LHCN-M2 (cell line): ENCODE measurements at regions not wholly inside any gene's neighbourhood (a gene's known extent, or its start where the extent isn't known, plus 50 kb on each side); places are given as distances from the start of the nearest gene placed in this dataset.
"Not testable (repeated sequence)": the region's sequence is repeated elsewhere in the genome, so short reads cannot be mapped to it uniquely, and the experiment has no call there.

ENCODE experiments used
- DNase-seq: peaks from one replicate; pipeline ENCODE4 v3.0.0-alpha.2; 2012; ENCODE audit warnings: low read depth

GRCh38 chrX:27156921-27157320 lies 306.2 kb downstream of the PPP4R3C start:
- DNase-seq, result not testable (repeated sequence)

GRCh38 chrX:27136325-27136724 lies 326.8 kb downstream of the PPP4R3C start:
- no peak for DNase-seq

DNA sequence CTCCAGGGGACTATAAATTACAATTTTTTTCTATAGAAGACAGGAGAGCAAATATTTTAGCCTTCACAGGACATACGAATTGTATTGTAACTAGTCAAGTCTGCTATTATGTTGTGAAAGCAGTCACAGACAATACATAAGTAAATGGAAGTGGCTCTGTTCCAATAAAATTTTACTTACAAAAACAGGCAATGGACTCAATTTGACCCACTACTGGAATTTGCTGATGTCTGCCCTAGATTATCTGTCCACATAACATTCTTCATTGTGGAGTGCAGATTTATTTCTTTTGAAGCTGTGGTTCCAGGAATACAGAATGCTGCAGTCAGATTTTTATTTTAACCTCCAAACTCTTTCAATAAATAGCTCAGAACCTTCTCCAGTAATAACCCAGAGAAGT lies 330.3 kb downstream of the PPP4R3C start:
- no peak for DNase-seq

- DNase-seq, result peak; percentile 55
Measured at GRCh38 chrX:27087176-27087575, 376.0 kb downstream of the PPP4R3C start.

DNA sequence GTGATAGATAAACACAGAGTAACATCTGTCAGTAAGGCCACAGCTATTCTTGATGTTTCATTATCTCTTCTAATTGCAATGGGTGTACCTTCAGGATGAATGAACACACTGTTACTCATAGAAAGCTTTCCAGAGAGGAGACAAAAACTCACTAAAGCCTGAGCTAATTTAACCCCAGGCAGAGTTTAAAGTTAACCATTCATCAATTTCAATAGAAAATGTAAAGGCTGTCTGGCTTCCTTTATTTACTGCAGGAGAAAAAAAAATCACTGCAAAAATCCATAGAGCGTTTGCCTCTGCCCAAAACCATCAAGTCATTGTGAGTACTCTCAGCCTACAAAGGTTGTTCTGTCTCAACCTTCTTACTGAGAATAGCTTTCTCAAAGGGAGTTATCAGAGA lies 376.9 kb downstream of the PPP4R3C start:
- no peak for DNase-seq

DNA sequence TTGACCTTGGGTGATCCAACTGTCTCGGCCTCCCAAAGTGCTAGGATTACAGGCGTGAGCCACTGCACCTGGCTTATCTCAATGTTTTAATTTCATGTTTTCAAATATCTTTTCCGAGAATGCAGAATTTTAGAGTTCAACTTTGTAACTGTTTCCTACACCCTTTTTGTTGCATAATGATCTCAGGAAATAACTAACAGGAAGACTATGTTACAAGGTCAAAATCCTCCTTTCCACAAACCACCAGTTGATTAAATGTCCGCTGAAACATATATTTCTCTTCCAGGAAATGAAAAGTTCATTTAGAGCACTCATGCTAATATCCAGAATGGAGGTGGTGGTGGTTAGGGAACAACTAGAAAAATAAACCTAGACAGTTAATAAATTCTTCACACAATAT lies 377.8 kb downstream of the PPP4R3C start:
- DNase-seq, result no peak

DNA sequence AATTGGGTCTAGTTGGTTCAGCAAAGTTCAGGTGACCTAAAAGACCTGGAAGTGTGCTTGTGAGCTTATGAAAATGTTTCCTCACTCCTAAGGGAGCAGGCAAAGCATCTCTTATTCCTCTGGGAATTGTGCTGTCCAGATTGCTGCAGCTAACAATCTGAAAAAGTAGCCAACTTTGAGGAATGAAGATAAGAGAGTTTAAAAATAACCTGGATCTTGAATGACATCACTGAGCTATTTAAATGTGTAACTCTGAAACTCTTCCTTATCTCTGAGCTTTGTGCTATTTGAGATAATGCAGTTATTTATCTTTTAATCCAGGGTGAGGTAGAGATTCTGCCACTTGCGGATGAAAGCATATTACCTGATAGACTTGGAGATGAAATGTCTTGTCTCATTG lies 384.8 kb downstream of the PPP4R3C start:
- no peak for DNase-seq

GRCh38 chrX:27057883-27058282 lies 405.3 kb downstream of the PPP4R3C start:
- DNase-seq, result no peak

DNA sequence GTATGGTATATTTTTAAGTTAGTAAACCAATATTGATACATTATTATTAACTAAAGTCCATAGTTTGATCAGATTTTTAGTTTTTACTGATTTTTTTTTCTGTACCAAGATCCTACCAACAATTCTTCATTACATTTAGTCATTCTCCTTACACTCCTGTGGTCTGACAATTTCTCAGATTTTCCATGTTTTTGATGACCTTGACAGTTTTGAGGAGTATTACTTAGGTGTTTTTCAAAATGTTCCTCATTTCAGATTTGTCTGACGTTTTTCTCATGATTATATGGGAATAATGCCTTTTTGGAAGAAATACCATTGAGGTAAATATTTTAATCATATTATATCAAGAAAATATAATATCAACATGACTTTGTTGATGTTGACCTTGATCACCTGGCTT lies 423.8 kb downstream of the PPP4R3C start:
- DNase-seq, result no peak

- DNase-seq, result no peak
Measured at GRCh38 chrX:27008486-27008885, 454.7 kb downstream of the PPP4R3C start.

- no peak for DNase-seq
Measured at GRCh38 chrX:26999634-27000033, 463.5 kb downstream of the PPP4R3C start.

DNA sequence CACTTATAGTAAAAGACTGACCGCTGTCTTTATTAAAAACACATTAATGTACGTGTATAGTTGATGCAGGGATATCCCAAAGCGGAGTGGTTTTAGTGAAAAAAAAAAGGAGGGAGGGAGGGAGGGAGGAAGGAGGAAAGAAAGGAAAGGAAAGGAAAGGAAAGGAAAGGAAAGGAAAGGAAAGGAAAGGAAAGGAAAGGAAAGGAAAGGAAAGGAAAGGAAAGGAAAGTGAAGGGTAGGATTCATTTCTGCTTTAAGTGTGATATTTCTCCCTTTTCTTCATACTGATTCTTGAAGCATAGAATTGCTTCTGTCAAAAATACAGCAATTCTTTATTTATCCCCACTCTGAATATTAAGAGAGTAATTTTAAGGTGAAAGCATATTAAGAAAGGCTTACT lies 504.9 kb downstream of the PPP4R3C start:
- DNase-seq, result no peak

DNA sequence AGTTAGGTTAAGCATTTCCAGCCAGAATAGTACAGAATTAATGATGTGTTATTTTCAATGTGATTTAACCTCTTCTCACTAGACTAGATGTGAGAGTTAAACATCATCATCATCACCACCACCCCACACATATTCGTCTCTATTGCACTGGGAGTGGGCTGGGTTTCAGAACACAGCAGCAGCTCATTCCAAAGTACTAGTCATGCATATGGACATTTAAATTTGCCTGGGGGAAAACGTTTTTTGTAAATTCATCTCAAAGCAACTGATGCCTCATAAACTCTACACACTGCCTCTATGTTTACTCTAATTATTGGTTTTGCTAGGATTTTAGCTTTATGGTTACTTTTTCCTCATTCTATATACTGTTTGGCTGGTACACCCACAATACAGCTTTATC lies 509.1 kb downstream of the PPP4R3C start:
- no peak for DNase-seq

GRCh38 chrX:26952213-26952612 lies 510.9 kb downstream of the PPP4R3C start:
- no peak for DNase-seq

DNA sequence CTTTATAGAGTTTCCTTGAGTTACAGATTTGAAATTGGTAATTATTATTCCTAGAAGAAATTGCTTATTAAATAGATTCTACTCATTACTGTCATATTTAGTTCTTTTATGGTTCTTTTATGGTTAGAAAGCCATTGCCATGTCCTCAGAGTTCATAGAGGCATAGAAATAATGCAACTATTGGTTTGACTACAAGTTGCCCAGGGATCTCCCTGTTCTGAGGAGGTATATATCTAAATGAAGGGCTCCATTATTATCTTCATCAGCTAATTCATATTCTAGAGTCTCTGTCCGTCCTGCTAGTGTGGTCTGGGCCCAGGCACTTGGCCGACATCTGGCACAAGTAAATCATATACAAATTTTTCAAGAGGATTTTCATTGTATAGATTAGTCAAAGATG lies 535.7 kb downstream of the PPP4R3C start:
- no peak for DNase-seq

- DNase-seq, result no peak
Measured at GRCh38 chrX:26925088-26925487, 538.1 kb downstream of the PPP4R3C start.

DNA sequence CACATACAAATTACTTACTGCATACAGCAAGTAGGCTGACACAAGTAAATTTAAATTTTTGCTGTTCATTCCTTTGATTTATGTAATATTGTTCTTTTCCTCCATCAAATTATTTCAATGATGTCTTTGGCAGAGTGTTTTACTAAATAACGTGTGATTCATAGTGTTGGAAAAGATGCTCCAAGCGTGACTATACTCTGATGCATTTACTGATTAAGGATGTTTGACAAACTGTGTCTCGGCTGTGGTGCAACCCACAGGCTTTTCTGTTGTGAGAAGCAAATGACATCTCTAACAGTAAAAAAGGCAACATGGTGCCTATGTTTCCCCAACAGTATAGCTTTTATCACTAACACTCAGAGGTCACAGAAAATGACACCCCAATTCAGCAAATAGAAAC lies 540.9 kb downstream of the PPP4R3C start:
- peak; percentile 53 for DNase-seq

DNA sequence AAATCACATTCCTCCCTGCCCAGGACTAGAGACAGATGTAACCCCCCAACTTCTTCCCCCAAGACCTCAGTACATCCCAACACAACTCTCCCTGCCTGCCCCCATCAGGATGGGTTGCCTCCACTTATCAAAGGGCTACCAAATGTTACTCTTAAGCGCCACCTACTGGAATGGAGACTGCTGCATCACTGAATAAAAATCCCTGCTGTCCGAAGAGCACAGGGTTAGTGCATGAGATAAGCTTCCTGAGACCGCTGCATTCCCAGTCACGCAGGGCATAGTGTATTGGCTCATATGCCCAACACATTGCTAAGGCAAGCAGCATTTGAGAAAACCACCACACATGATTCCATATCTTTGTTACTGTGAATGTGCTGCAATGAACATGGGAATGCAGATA lies 544.5 kb downstream of the PPP4R3C start:
- DNase-seq, result peak; percentile 28

GRCh38 chrX:26916991-26917390 lies 546.1 kb downstream of the PPP4R3C start:
- DNase-seq, result no peak

- peak; percentile 67 for DNase-seq
Measured at GRCh38 chrX:26915064-26915463, 548.1 kb downstream of the PPP4R3C start.

DNA sequence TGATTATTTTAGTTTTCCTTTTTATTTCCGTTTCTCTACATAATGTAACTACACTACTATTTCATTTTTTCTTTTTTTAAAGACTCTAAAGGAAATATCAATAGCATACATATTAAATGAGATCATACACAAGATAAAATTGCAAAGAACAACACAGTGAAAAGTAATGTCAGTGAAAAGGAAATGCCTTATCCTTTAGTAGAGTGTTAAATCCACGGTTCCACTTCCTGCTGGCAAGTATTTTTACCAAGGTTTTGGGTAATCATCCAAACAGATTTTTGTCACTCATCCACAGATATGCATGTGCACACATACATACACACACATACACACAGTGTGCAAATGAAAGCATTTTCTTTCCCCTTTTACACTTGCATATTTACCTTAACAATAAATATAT lies 548.9 kb downstream of the PPP4R3C start:
- DNase-seq, result no peak

- not testable (repeated sequence) for DNase-seq
Measured at GRCh38 chrX:26911785-26912184, 551.4 kb downstream of the PPP4R3C start.

DNA sequence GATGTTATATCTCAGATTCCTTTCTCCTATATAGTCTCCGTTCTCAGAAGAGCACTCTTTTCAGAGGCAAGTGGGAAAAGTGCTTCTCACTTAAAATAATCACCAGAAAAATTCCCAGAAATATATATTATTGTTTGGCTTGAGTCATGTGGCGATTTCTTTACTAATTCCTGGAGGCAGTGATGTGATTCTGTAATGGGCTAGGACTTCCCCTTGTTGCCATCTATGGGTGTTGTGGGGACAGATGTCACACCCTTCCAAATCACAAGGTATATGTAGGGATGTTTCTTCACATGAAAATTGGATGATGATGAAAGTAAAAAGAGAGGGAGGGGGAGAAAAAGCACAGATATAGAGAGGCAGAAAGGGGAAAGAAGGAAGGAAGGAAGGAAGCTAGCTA lies 553.4 kb downstream of the PPP4R3C start:
- no peak for DNase-seq

DNA sequence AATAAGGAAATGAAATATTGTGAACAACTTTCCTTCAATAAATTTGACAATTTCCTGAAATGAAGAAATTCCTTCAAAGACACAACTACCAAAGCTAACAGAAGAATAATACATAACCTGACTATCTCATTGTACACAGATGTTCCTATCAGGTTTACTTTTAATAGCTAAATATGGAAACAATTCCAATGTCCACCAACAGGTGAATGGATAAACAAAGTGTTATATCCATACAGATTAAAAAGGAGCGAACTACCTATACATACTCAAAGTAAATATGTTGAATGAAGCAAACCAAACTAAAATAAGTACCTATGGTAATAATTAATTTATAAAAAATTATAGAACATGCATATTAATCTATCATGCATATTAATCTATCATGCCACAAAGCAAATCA lies 554.9 kb downstream of the PPP4R3C start:
- DNase-seq, result no peak

DNA sequence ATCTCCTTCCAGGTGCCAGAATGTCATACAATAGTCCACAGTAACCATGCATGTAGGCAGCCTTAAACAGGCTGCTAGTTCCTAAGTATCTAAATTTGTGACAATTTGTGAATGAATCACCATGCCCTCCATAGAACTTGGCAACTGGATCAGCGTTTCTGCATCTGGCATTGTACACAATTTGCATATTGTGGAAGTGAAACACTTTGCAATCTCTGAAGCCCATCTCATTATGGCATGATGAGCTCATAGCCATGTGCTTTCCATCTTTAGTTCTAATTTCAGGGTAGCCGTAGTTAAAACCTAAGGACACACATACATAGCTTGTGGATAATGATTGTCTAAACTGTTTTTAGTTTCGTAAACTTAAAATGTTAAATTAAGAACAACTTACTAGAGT lies 573.6 kb downstream of the PPP4R3C start:
- DNase-seq, result no peak
